ENCODE measurements at regions not wholly inside any gene's neighbourhood (a gene's known extent, or its start where the extent isn't known, plus 50 kb on each side); places are given as distances from the start of the nearest gene placed in this dataset.

- no peak overlapping the region for H3K27ac Mint-ChIP-seq
- H3K27ac ChIP-seq (ENCODE audit: low read depth in 1 of 2, low read length in 2 of 2): no peak overlapping the region
- H3K4me3 ChIP-seq (replicated peaks in 1 of 3; ENCODE audit: low read depth in 2 of 3, low read length in 3 of 3): no peak overlapping the region
- no peaks in the 10 kb centered on the region for H3K27me3 ChIP-seq (ENCODE audit: control insufficient read depth in 2 of 2, insufficient read depth in 2 of 2, low read length in 2 of 2)
- no peaks in the 10 kb centered on the region for H3K36me3 Mint-ChIP-seq
- no peaks in the 10 kb centered on the region for H3K4me1 Mint-ChIP-seq
- H3K27me3 Mint-ChIP-seq (ENCODE audit: low read depth in 3 of 3): peaks cover 3 to 6% (median 4%) of the 10 kb centered on the region in 3 donors
- H3K4me2 ChIP-seq (replicated peaks; ENCODE audit: extremely low read depth, low read length, poor library complexity, severe bottlenecking): no peak overlapping the region
- H3K4me3 Mint-ChIP-seq: no peak overlapping the region
- TF ChIP-seq CTCF (IDR thresholded peaks at IDR 0.05): no peak
- no peaks in the 10 kb centered on the region for H3K4me1 ChIP-seq (ENCODE audit: control insufficient read depth in 1 of 2, insufficient read depth in 2 of 2, low read length in 2 of 2)
- no peaks in the 10 kb centered on the region for H3K36me3 ChIP-seq (replicated peaks in 1 of 2; ENCODE audit: control insufficient read depth in 1 of 2, insufficient read depth in 2 of 2, low read length in 2 of 2)
- H3K9me3 Mint-ChIP-seq: peaks cover 0 to 4% (median 1%) of the 10 kb centered on the region in 7 donors
- WGBS (ENCODE audit: insufficient coverage): no CpG with 5 or more reads among the region's 1 CpG
- H3K9me3 ChIP-seq (replicated peaks in 1 of 2; ENCODE audit: control insufficient read depth in 1 of 2, insufficient read depth in 1 of 2, low read length in 2 of 2): no peaks in the 10 kb centered on the region
- no peaks in the 10 kb centered on the region for H4K20me1 ChIP-seq (ENCODE audit: insufficient read depth, low read length)
- no peak for DNase-seq
- H3K9ac ChIP-seq (ENCODE audit: insufficient read depth, low read length, poor library complexity, severe bottlenecking): no peak overlapping the region
- intact Hi-C loops (cut with micrococcal nuclease): no loop called here
- H3K79me2 ChIP-seq (ENCODE audit: insufficient read depth, low read length): no peaks in the 10 kb centered on the region
- no peak overlapping the region for H2AFZ ChIP-seq (ENCODE audit: insufficient read depth, low read depth, low read length, poor library complexity, severe bottlenecking)
These were observed 277.7 kb upstream of the RIMS1 start for GRCh38 chr6:71608646-71609045.

- H3K4me3 ChIP-seq (replicated peaks in 1 of 3; ENCODE audit: low read depth in 2 of 3, low read length in 3 of 3): no peak overlapping the region
- peaks cover 0 to under 1% of the 10 kb centered on the region in 2 donors for H3K9me3 ChIP-seq (replicated peaks in 1 of 2; ENCODE audit: control insufficient read depth in 1 of 2, insufficient read depth in 1 of 2, low read length in 2 of 2)
- H3K4me2 ChIP-seq (replicated peaks; ENCODE audit: extremely low read depth, low read length, poor library complexity, severe bottlenecking): no peak overlapping the region
- no peak for TF ChIP-seq CTCF (IDR thresholded peaks at IDR 0.05)
- H3K27ac ChIP-seq (ENCODE audit: low read depth in 1 of 2, low read length in 2 of 2): no peak overlapping the region
- no peaks in the 10 kb centered on the region for H3K36me3 Mint-ChIP-seq
- peaks cover 0 to 3% (median 1%) of the 10 kb centered on the region in 7 donors for H3K9me3 Mint-ChIP-seq
- no peaks in the 10 kb centered on the region for H3K36me3 ChIP-seq (replicated peaks in 1 of 2; ENCODE audit: control insufficient read depth in 1 of 2, insufficient read depth in 2 of 2, low read length in 2 of 2)
- H2AFZ ChIP-seq (ENCODE audit: insufficient read depth, low read depth, low read length, poor library complexity, severe bottlenecking): no peak overlapping the region
- 88% methylated on average over 3 of the region's 4 CpGs for WGBS (ENCODE audit: insufficient coverage)
- H3K4me3 Mint-ChIP-seq: no peak overlapping the region
- no peak overlapping the region for H3K9ac ChIP-seq (ENCODE audit: insufficient read depth, low read length, poor library complexity, severe bottlenecking)
- no peak for DNase-seq
- intact Hi-C loops (cut with micrococcal nuclease): no loop called here
- H3K4me1 ChIP-seq (ENCODE audit: control insufficient read depth in 1 of 2, insufficient read depth in 2 of 2, low read length in 2 of 2): no peaks in the 10 kb centered on the region
- no peaks in the 10 kb centered on the region for H4K20me1 ChIP-seq (ENCODE audit: insufficient read depth, low read length)
- no peaks in the 10 kb centered on the region for H3K4me1 Mint-ChIP-seq
- H3K27me3 Mint-ChIP-seq (ENCODE audit: low read depth in 3 of 3): no peaks in the 10 kb centered on the region
- no peak overlapping the region for H3K27ac Mint-ChIP-seq
- H3K27me3 ChIP-seq (ENCODE audit: control insufficient read depth in 2 of 2, insufficient read depth in 2 of 2, low read length in 2 of 2): no peaks in the 10 kb centered on the region
- no peaks in the 10 kb centered on the region for H3K79me2 ChIP-seq (ENCODE audit: insufficient read depth, low read length)
These were observed 266.5 kb upstream of the RIMS1 start for GRCh38 chr6:71619836-71620235.

Measured in CD14-positive monocyte (primary cell).